ENCODE measurements at regions not wholly inside any gene's neighbourhood (a gene's known extent, or its start where the extent isn't known, plus 50 kb on each side); places are given as distances from the start of the nearest gene placed in this dataset.
"Not testable (repeated sequence)": the region's sequence is repeated elsewhere in the genome, so short reads cannot be mapped to it uniquely, and the experiment has no call there.

- no peak for DNase-seq (ENCODE audit: low read depth)
- H3K4me3 ChIP-seq (ENCODE audit: low read depth, low read length), result no peak overlapping the region
- TF ChIP-seq CTCF (IDR thresholded peaks at IDR 0.05; ENCODE audit: control insufficient read depth, extremely low read depth, insufficient read depth), result no peak
Observed at GRCh38 chr14:71803539-71804260, 128.5 kb upstream of the RGS6 start.

DNA sequence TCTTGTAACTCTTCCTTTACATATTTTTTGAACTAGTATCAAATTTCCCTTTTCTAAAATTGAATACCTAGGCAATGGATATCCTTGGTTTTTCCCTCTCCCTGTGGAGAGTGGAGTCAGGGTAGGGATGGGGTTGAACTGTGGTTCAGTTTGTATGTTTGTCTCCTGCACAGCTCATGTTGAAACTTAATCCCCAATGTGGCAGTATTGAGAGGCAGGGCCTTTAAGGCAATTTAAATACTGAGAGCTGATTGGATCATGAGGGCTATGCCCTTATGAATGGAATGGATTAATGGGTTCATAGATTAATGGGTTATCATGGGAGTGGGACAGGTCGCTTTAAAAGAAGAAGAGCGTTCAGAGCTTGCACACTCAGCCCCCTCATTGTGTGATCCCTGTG, 127.2 kb upstream of the RGS6 start:
- DNase-seq (ENCODE audit: low read depth), result no peak
- TF ChIP-seq CTCF (IDR thresholded peaks at IDR 0.05; ENCODE audit: control insufficient read depth, extremely low read depth, insufficient read depth), result no peak
- no peak overlapping the region for H3K4me3 ChIP-seq (ENCODE audit: low read depth, low read length)

DNA sequence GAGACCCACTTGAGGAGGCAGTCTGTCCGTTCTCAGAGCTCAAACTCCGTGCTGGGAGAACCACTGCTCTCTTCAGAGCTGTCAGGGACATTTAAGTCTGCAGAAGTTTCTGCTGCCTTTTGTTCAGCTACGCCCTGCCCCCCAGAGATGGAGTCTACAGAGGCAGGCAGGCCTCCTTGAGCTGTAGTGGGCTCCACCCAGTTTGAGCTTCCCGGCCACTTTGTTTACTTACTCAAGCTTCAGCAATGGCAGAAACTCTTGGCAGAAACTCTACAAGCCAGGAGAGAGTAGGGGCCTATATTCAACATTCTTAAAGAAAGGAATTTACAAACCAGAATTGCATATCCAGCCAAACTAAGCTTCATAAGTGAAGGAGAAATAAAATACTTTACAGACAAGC, 125.2 kb upstream of the RGS6 start:
- DNase-seq (ENCODE audit: low read depth); H3K4me3 ChIP-seq (ENCODE audit: low read depth, low read length): not testable (repeated sequence)

GRCh38 chr14:71810800-71811199, 121.4 kb upstream of the RGS6 start:
- not testable (repeated sequence) for H3K4me3 ChIP-seq (ENCODE audit: low read depth, low read length); DNase-seq (ENCODE audit: low read depth)

DNA sequence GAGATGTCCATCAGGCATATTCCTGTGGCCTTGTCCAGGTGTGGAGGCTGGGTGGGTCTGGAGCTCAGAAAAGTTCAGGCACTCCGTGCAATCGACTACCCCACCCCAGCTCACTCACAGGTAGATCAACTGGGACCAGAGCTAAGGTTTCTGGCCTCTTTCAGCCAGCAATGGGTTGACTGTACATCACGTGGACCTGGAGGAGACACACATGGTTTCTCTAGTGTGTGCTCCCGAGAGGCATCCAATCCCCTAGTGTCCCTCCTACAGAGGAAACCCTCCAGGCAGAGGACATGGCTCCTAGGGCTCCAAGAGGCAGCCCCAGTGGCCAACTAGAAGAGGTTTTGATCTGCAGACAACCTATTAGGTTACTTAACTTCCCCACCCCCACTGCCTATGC, 119.5 kb upstream of the RGS6 start:
- no peak overlapping the region for H3K4me3 ChIP-seq (ENCODE audit: low read depth, low read length)
- TF ChIP-seq CTCF (IDR thresholded peaks at IDR 0.05; ENCODE audit: control insufficient read depth, extremely low read depth, insufficient read depth), result no peak
- no peak for DNase-seq (ENCODE audit: low read depth)

GRCh38 chr14:71815110-71815509, 117.1 kb upstream of the RGS6 start:
- DNase-seq (ENCODE audit: low read depth), result no peak
- no peak overlapping the region for H3K4me3 ChIP-seq (ENCODE audit: low read depth, low read length)
- TF ChIP-seq CTCF (IDR thresholded peaks at IDR 0.05; ENCODE audit: control insufficient read depth, extremely low read depth, insufficient read depth), result no peak

- no peak overlapping the region for H3K4me3 ChIP-seq (ENCODE audit: low read depth, low read length)
- no peak for TF ChIP-seq CTCF (IDR thresholded peaks at IDR 0.05; ENCODE audit: control insufficient read depth, extremely low read depth, insufficient read depth)
- no peak for DNase-seq (ENCODE audit: low read depth)
Observed at GRCh38 chr14:71824816-71825215, 107.4 kb upstream of the RGS6 start.

GRCh38 chr14:71833476-71833875, 98.8 kb upstream of the RGS6 start:
- TF ChIP-seq CTCF (IDR thresholded peaks at IDR 0.05; ENCODE audit: control insufficient read depth, extremely low read depth, insufficient read depth), result no peak
- peak; percentile 31 for DNase-seq (ENCODE audit: low read depth)

More at GRCh38 chr14:71833476-71833875, 98.8 kb upstream of the RGS6 start:
- H3K4me3 ChIP-seq (ENCODE audit: low read depth, low read length), result no peak overlapping the region

Data from LNCaP clone FGC (cell line).